CD4-positive, CD25-positive, alpha-beta regulatory T cell (primary cell): ENCODE measurements at regions not wholly inside any gene's neighbourhood (a gene's known extent, or its start where the extent isn't known, plus 50 kb on each side); places are given as distances from the start of the nearest gene placed in this dataset.
"Not testable (repeated sequence)": the region's sequence is repeated elsewhere in the genome, so short reads cannot be mapped to it uniquely, and the experiment has no call there.

Experiments
- ATAC-seq, 2 donors: fragments of 150-1000 bp; cut with Tn5 transposase; one replicate each; pipeline ENCODE4 v1.10.0; 2021; ENCODE audit warnings: low read depth in 2 of 2, moderate number of reproducible peaks in 2 of 2, moderate library complexity in 1 of 2
- DNase-seq, 3 donors: peaks; one replicate each; pipeline versions ENCODE4 v3.0.0 to v3.0.0-alpha.2; 2012 to 2022; ENCODE audit warnings: mixed read lengths in 1 of 3
- H3K27ac ChIP-seq: one replicate; pipeline ENCODE4 v1.7.0; 2013; ENCODE audit warnings: mild to moderate bottlenecking, low read length; ENCODE audit not compliant: insufficient read depth, poor library complexity, severe bottlenecking
- H3K27me3 ChIP-seq: one replicate; pipeline ENCODE4 v1.7.0; 2013; ENCODE audit warnings: low read length; ENCODE audit not compliant: control insufficient read depth, insufficient read depth
- H3K36me3 ChIP-seq: one replicate; pipeline ENCODE4 v1.7.0; 2013; ENCODE audit warnings: mild to moderate bottlenecking, low read length, moderate library complexity; ENCODE audit not compliant: control insufficient read depth, insufficient read depth
- H3K4me1 ChIP-seq: 2 replicates; pipeline ENCODE4 v1.7.0; 2013; ENCODE audit warnings: mild to moderate bottlenecking, low read length; ENCODE audit not compliant: insufficient read depth, control insufficient read depth, poor library complexity, severe bottlenecking
- H3K4me3 ChIP-seq: one replicate; pipeline ENCODE4 v1.7.0; 2013; ENCODE audit warnings: low read depth, mild to moderate bottlenecking, low read length, moderate library complexity
- H3K9me3 ChIP-seq, 2 experiments: 1 replicate in 1 of 2; 2 replicates in 1 of 2; pipeline ENCODE4 v1.7.0; 2013; ENCODE audit warnings: low read length in 2 of 2, mild to moderate bottlenecking in 1 of 2, moderate library complexity in 1 of 2; ENCODE audit not compliant: control insufficient read depth in 2 of 2
- H3K27ac Mint-ChIP-seq, 3 donors: one replicate each; pipeline ENCODE4 v1.8.0; 2020 to 2022; ENCODE audit warnings: mild to moderate bottlenecking in 3 of 3, mixed read lengths in 3 of 3, moderate library complexity in 2 of 3
- H3K27me3 Mint-ChIP-seq: one replicate; pipeline ENCODE4 v1.8.0; 2022; ENCODE audit warnings: mild to moderate bottlenecking, mixed read lengths
- H3K36me3 Mint-ChIP-seq: one replicate; pipeline ENCODE4 v1.8.0; 2020; ENCODE audit warnings: mixed read lengths
- H3K4me1 Mint-ChIP-seq, 4 donors: one replicate each; pipeline ENCODE4 v1.8.0; 2020 to 2022; ENCODE audit warnings: mixed read lengths in 4 of 4, mild to moderate bottlenecking in 1 of 4
- H3K4me3 Mint-ChIP-seq, 4 donors: one replicate each; pipeline ENCODE4 v1.8.0; 2020 to 2022; ENCODE audit warnings: mild to moderate bottlenecking in 4 of 4, mixed read lengths in 4 of 4, moderate library complexity in 3 of 4
- H3K9me3 Mint-ChIP-seq, 7 donors: one replicate each; pipeline ENCODE4 v1.8.0; 2020 to 2022; ENCODE audit warnings: mixed read lengths in 7 of 7, mild to moderate bottlenecking in 3 of 7, moderate library complexity in 2 of 7

DNA sequence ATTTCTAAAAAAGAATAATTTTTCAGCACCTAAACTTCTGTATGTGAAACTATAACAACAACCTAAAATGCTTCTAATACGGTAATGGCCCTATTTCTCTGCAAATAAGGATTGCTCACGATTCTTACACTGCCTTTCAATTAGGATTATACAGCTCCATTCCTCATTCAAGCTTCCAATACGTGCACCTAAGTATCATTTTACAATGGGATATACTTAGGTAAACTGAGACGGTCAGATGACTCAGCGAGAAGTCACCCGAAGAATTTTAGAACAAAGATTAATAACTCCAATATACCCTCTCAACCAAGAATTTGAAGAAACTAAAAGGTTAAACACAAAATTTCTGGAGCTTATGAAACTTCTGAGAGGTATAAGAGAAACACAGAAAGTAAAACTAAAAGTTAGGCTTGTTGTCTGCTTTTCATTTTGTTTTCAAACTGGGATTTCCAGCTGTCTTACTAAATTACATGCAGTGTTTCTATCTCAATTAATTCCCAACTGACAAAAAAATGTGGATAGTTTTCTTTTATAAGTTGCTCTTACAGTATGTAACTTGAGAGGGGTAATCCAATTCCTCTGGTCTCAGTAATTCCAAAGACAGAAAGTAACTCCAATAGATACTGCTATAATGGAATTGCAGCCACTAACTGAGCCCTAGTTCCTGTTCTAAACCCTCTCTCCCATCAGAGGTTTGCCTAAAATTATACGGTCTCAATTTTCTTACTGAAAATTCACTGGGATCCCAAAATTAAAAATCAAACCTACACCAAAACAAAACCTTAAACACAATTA lies 69.9 kb upstream of the NBPF20 start:
- not testable (repeated sequence) for ATAC-seq, H3K4me1 ChIP-seq, H3K36me3 ChIP-seq, H3K9me3 ChIP-seq, DNase-seq, H3K27me3 Mint-ChIP-seq, H3K4me3 ChIP-seq, H3K27me3 ChIP-seq, H3K27ac ChIP-seq, H3K9me3 Mint-ChIP-seq, H3K4me3 Mint-ChIP-seq, H3K27ac Mint-ChIP-seq, H3K4me1 Mint-ChIP-seq, H3K36me3 Mint-ChIP-seq

DNA sequence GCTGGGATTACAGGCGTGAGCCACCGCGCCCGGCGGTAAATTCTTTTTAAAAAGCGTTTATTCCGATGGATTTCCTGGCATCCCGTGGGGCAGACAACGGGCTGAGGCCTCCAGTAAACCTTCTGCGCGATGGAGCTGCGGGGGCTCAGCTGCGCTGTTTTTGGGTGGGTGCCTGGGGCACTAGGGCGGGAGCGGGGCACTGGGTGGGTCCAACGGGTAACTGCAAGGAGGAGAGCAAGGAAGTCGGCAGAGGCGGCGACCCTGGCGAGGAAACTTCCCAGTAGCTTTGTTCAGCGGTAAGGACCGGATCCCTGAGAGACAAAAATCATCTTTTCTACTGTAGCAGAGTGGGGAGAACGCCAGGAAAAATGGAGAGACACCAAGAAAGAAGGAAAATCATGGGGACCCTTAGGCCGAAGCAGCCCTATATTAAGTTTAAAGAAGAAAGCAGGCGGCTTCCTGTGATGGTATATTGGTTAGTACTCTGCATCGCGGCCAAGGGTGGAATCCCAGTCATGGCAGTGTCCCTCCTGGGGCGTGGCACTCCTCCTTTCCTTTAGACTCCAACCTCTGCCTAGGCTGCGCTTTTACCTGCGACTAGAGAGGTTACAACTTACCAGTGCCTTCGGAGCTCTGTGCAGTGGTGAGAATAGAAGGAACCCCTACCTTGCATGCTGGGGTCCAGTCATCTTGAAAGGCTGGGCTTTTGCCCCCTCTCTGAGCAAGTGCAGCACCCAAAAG lies 63.0 kb upstream of the NBPF20 start:
- peaks cover 12% of the 10 kb centered on the region for H3K27me3 Mint-ChIP-seq
- not testable (repeated sequence) for H3K4me3 ChIP-seq, ATAC-seq, H3K36me3 ChIP-seq, H3K9me3 ChIP-seq, H3K27me3 ChIP-seq, H3K27ac ChIP-seq, DNase-seq, H3K9me3 Mint-ChIP-seq, H3K4me3 Mint-ChIP-seq, H3K4me1 Mint-ChIP-seq, H3K36me3 Mint-ChIP-seq, H3K4me1 ChIP-seq, H3K27ac Mint-ChIP-seq

DNA sequence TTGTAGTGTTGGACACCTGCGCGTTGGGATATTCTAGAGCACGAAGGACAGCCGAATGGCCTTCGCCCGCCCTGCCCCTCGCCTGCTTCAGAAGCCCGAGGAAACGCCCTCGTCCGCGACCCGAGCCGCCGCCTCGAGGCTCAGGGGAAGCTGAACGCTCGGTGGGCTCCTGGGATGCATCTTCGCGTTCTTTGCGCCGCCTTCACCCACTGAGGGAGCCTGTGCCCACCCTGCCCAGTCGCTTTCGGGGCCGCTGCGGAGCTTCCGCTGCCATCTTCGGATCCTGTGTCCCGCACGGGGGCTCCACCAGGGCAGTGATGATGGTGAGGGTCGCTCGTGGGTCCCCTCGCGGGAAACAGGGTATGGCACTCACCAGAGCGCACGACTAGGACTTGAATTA lies 61.8 kb upstream of the NBPF20 start:
- H3K4me1 Mint-ChIP-seq, H3K9me3 Mint-ChIP-seq, H3K27me3 ChIP-seq, H3K27ac Mint-ChIP-seq, H3K27ac ChIP-seq, H3K4me1 ChIP-seq, H3K4me3 ChIP-seq, DNase-seq, H3K36me3 Mint-ChIP-seq, H3K36me3 ChIP-seq, H3K9me3 ChIP-seq: not testable (repeated sequence)
- peak in 1 of 2 donors; percentile 8 for ATAC-seq
- peak overlapping the region in 1 of 4 donors; percentile 62 for H3K4me3 Mint-ChIP-seq
- H3K27me3 Mint-ChIP-seq: peaks cover 12% of the 10 kb centered on the region

DNA sequence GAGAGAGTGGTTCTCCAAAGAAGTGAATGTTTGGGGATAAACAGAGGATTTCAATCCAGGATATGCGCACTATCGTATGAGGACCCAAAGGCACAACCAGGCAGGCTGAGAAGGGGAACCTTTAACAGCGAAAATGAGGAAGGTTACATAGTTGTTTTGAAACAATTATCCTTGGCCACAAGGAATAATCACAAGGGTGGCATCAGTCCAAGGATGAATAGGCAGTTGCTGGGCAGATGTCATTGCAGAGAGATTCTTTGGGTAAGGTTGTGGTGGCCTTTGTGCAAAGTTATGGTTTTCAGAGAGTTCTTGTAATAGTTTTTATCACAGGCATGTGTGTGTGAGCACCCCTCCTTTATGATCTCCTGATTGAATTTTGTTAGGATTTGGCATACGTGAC lies 58.9 kb upstream of the NBPF20 start:
- not testable (repeated sequence) for H3K27ac ChIP-seq, ATAC-seq, H3K36me3 ChIP-seq, H3K9me3 ChIP-seq, H3K4me3 Mint-ChIP-seq, H3K27me3 ChIP-seq, H3K4me3 ChIP-seq, H3K27ac Mint-ChIP-seq, H3K36me3 Mint-ChIP-seq, DNase-seq, H3K9me3 Mint-ChIP-seq, H3K4me1 ChIP-seq, H3K4me1 Mint-ChIP-seq
- H3K27me3 Mint-ChIP-seq: peaks cover 12% of the 10 kb centered on the region

DNA sequence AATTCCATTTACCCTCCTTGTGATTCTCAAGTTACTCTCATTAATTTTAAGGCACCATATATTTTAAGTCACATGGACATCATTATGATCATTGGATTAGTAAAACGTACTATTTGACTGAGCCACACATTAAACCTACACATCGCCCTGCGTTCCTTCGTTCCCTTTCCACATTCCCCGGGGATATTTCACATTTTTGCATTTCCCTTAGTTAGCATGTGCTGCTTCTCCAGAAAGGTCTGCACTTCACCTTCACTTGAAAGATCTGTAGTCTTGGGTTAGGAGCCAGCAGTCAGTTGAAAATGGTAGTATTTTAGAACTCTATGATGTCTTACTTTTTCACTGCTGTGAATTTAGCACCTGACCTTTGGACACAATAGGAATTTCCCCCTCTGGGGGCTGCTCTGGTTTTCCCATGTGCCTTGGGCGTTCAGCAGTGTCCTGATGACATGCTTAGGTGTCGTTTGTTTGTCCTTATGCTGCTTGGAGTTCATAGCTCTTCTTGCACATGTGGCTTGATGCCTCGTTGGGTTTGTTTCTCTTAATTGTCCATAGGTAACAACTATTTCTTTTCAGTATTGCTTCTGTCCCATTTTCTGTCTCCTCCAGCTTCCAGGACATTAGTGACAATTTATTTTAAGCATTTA lies 56.9 kb upstream of the NBPF20 start:
- peaks cover 16% of the 10 kb centered on the region for H3K27me3 Mint-ChIP-seq
- H3K36me3 ChIP-seq, H3K4me3 Mint-ChIP-seq, DNase-seq, ATAC-seq, H3K9me3 ChIP-seq, H3K27me3 ChIP-seq, H3K4me1 Mint-ChIP-seq, H3K27ac Mint-ChIP-seq, H3K4me3 ChIP-seq, H3K4me1 ChIP-seq, H3K9me3 Mint-ChIP-seq, H3K27ac ChIP-seq, H3K36me3 Mint-ChIP-seq: not testable (repeated sequence)

DNA sequence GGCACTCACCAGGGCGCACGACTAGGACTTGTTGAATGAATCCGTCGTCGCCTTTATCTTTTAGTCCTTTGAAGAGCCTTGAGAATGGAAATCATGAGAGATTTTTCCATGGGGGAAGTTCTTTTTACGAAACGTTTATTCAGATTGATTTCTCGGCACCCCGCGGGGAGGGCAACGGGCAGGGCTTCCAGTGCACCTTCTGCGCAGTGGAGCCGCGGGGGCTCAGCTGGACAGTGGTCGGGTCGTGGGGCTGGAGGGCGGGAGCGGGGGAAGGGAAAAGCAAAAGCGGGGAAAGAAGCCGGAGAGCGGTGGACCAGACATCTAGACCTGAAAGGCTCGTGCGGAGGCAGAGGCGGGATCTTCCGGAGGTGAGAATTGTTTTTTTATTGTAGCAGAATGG lies 50.6 kb upstream of the NBPF20 start:
- H3K4me3 ChIP-seq, H3K27ac Mint-ChIP-seq, H3K27me3 ChIP-seq, H3K36me3 ChIP-seq, H3K9me3 Mint-ChIP-seq, H3K4me1 Mint-ChIP-seq, DNase-seq, H3K9me3 ChIP-seq, ATAC-seq, H3K4me1 ChIP-seq, H3K27ac ChIP-seq, H3K36me3 Mint-ChIP-seq: not testable (repeated sequence)
- peaks cover 11% of the 10 kb centered on the region for H3K27me3 Mint-ChIP-seq
- H3K4me3 Mint-ChIP-seq: peak overlapping the region in 1 of 4 donors; percentile 31

DNA sequence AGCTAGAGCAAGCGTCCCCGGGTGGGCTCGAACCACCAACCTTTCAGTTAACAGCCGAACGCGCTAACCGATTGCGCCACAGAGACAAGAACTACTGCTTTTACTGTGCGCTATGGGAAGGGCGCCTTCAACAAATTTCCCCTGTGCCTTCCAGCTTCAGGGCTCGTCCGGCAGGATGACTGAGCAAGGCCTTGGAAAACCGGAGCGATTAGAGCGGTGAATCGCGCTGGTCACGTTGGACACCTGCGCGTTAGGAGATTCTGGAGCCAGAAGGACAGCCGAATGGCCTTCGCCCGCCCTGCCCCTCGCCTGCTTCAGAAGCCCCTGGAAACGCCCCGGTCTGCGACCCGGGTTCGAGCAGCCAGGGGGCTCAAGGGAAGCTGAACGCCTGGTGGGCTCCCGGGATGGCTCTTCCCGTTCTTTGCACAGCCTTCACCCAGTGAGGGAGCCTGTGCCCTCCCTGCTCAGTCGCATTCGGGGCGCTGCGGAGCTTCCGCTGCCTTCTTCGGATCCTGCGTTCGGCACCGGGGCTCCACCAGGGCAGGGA lies 50.0 kb upstream of the NBPF20 start:
- not testable (repeated sequence) for H3K4me1 Mint-ChIP-seq, H3K27ac ChIP-seq, H3K4me1 ChIP-seq, H3K27ac Mint-ChIP-seq, H3K9me3 Mint-ChIP-seq, ATAC-seq, DNase-seq, H3K36me3 Mint-ChIP-seq, H3K4me3 ChIP-seq, H3K9me3 ChIP-seq, H3K36me3 ChIP-seq, H3K27me3 ChIP-seq
- Mint-ChIP-seq H3K4me3 (peak overlapping the region in 2 of 4 donors; percentile 46 to 68), H3K27me3 (peaks cover 11% of the 10 kb centered on the region)
